Smooth muscle cell (in vitro differentiated cells): ENCODE measurements at regions not wholly inside any gene's neighbourhood (a gene's known extent, or its start where the extent isn't known, plus 50 kb on each side); places are given as distances from the start of the nearest gene placed in this dataset.

ENCODE experiments used
- DNase-seq: peaks from one replicate; lab custom pipeline; 2025; ENCODE audit not compliant: unreplicated experiment; lab: John Stamatoyannopoulos, UW
- H2AFZ ChIP-seq: fragments of 200-600 bp; sonication (generic); 2 replicates; pipeline ENCODE4 v1.6.0; 2016; ENCODE audit warnings: antibody characterized with exemption, low read depth, mild to moderate bottlenecking
- H3F3A ChIP-seq: fragments of 200-600 bp; sonication (generic); 2 replicates; pipeline ENCODE4 v1.6.0; 2017; ENCODE audit warnings: antibody characterized with exemption, low read depth
- H3K27ac ChIP-seq: fragments of 200-600 bp; sonication (generic); 2 replicates; pipeline ENCODE4 v1.5.1; 2016; ENCODE audit warnings: low read depth, mild to moderate bottlenecking
- H3K27me3 ChIP-seq: fragments of 200-600 bp; sonication (generic); 2 replicates; pipeline ENCODE4 v1.6.1; 2016; ENCODE audit warnings: low read depth, mild to moderate bottlenecking
- H3K36me3 ChIP-seq: fragments of 200-600 bp; sonication (generic); 2 replicates; pipeline ENCODE4 v1.5.1; 2016; ENCODE audit warnings: low read depth
- H3K4me1 ChIP-seq: fragments of 200-600 bp; sonication (generic); 2 replicates; pipeline ENCODE4 v1.5.1; 2016; ENCODE audit warnings: low read depth
- H3K4me2 ChIP-seq: fragments of 200-600 bp; sonication (generic); 2 replicates; pipeline ENCODE4 v1.6.0; 2016; ENCODE audit warnings: mild to moderate bottlenecking
- H3K4me3 ChIP-seq: fragments of 200-600 bp; sonication (generic); 2 replicates; pipeline ENCODE4 v1.5.1; 2016; ENCODE audit warnings: mild to moderate bottlenecking
- H3K79me2 ChIP-seq: fragments of 200-600 bp; sonication (generic); 2 replicates; pipeline ENCODE4 v1.6.0; 2016; ENCODE audit warnings: low read depth, mild to moderate bottlenecking
- H3K9ac ChIP-seq: fragments of 200-600 bp; sonication (generic); 2 replicates; pipeline ENCODE4 v1.6.0; 2016; ENCODE audit warnings: low read depth
- H3K9me3 ChIP-seq: fragments of 200-600 bp; sonication (generic); replicated peaks from 2 replicates; pipeline ENCODE4 v1.5.1; 2016; ENCODE audit warnings: low read depth
- H4K20me1 ChIP-seq: fragments of 200-600 bp; sonication (generic); 2 replicates; pipeline ENCODE4 v1.6.0; 2016; ENCODE audit warnings: low read depth
- CTCF ChIP-seq: fragments of 200-600 bp; sonication (generic); IDR thresholded peaks from 2 replicates; pipeline ENCODE4 v1.5.1; 2017; ENCODE audit warnings: borderline replicate concordance, mild to moderate bottlenecking, antibody characterized with exemption; ENCODE audit not compliant: insufficient read depth, poor library complexity, severe bottlenecking
- WGBS: methylation state at CpG from one replicate; pipeline ENCODE4 v1.1.7; 2016; ENCODE audit warnings: low lambda C conversion rate; 5-methylcytosine and 5-hydroxymethylcytosine counted together

- Histone ChIP-seq H3K27ac (no peak overlapping the region), H3K36me3 (no peaks in the 10 kb centered on the region), H3K9me3 (no peaks in the 10 kb centered on the region), H2AFZ (no peak overlapping the region), H3K4me3 (no peak overlapping the region), H3K4me2 (no peak overlapping the region), H3K27me3 (no peaks in the 10 kb centered on the region), H3K4me1 (no peaks in the 10 kb centered on the region), H4K20me1 (no peaks in the 10 kb centered on the region), H3K9ac (no peak overlapping the region), H3F3A (no peaks in the 10 kb centered on the region), H3K79me2 (no peaks in the 10 kb centered on the region)
- TF ChIP-seq CTCF: no peak
- no peak for DNase-seq
- WGBS: 53% methylated on average over 5 of the region's 5 CpGs
Observed at GRCh38 chrX:9231491-9231890, 197.6 kb upstream of the FAM9B start.

DNA sequence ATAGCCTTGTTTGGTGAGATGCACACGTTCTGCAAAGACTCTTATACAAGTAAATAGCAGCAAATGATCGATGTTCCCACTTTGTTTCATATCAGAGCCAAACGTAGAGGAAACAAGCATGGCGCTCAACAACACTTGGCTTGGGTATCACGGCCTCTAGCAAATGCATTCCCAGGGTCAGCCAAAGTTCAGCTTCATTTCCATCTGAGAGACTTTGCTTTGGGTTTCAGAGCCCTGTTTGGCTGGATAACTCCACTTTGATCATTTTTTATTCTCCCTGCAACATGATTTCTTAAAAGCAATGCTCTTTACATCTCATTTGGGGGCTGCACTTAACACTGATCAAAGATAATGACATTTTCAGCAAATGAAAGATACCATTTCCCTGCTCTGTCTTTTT, 199.2 kb upstream of the FAM9B start:
- Histone ChIP-seq H3K36me3 (no peaks in the 10 kb centered on the region), H3K9ac (no peak overlapping the region), H3K27ac (no peak overlapping the region), H3F3A (no peaks in the 10 kb centered on the region), H3K4me2 (no peak overlapping the region), H4K20me1 (no peaks in the 10 kb centered on the region), H3K9me3 (no peaks in the 10 kb centered on the region), H3K4me1 (no peaks in the 10 kb centered on the region), H3K79me2 (no peaks in the 10 kb centered on the region), H3K27me3 (no peaks in the 10 kb centered on the region), H3K4me3 (no peak overlapping the region), H2AFZ (no peak overlapping the region)
- no peak for DNase-seq
- 70% methylated on average over 5 of the region's 5 CpGs for WGBS
- no peak for TF ChIP-seq CTCF

GRCh38 chrX:9234315-9234714, 200.4 kb upstream of the FAM9B start:
- no peak for DNase-seq
- Histone ChIP-seq H3K27ac (no peak overlapping the region), H3K4me2 (no peak overlapping the region), H2AFZ (no peak overlapping the region), H3F3A (no peaks in the 10 kb centered on the region), H3K79me2 (no peaks in the 10 kb centered on the region), H3K36me3 (no peaks in the 10 kb centered on the region), H4K20me1 (no peaks in the 10 kb centered on the region), H3K4me1 (no peaks in the 10 kb centered on the region), H3K4me3 (no peak overlapping the region), H3K27me3 (no peaks in the 10 kb centered on the region), H3K9me3 (no peaks in the 10 kb centered on the region), H3K9ac (no peak overlapping the region)
- WGBS: 78% methylated on average over 3 of the region's 3 CpGs
- TF ChIP-seq CTCF: no peak

DNA sequence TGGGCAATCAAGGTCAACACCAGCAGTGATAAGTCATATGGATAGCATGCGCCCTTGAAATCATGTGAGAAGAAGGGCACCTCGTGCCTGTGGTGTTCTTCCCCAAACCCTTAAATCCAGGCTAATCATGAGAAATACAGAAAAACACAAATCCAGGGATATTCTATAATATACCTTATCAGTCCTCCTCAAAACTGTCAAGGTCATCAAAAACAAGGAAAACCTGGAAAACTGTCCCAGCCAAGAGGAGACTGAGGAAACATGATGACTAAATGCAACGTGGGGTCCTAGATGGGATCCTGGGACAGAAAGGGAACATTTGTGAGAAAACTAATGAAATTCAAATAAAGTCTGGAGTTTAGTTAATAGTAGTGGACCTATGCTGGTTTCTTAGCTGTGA, 201.8 kb upstream of the FAM9B start:
- no peak for DNase-seq
- TF ChIP-seq CTCF: no peak
- H3K36me3 ChIP-seq: no peaks in the 10 kb centered on the region
- no peak overlapping the region for H3K27ac ChIP-seq
- no peak overlapping the region for H3K9ac ChIP-seq
- no peaks in the 10 kb centered on the region for H3K27me3 ChIP-seq
- no peak overlapping the region for H3K4me2 ChIP-seq
- H4K20me1 ChIP-seq: no peaks in the 10 kb centered on the region
- no peak overlapping the region for H2AFZ ChIP-seq
- no peaks in the 10 kb centered on the region for H3K4me1 ChIP-seq
- no peaks in the 10 kb centered on the region for H3K79me2 ChIP-seq
- no peaks in the 10 kb centered on the region for H3K9me3 ChIP-seq
- WGBS: 69% methylated on average over 3 of the region's 3 CpGs
- no peaks in the 10 kb centered on the region for H3F3A ChIP-seq
- H3K4me3 ChIP-seq: no peak overlapping the region
